ENCODE measurements at regions not wholly inside any gene's neighbourhood (a gene's known extent, or its start where the extent isn't known, plus 50 kb on each side); places are given as distances from the start of the nearest gene placed in this dataset.

DNA sequence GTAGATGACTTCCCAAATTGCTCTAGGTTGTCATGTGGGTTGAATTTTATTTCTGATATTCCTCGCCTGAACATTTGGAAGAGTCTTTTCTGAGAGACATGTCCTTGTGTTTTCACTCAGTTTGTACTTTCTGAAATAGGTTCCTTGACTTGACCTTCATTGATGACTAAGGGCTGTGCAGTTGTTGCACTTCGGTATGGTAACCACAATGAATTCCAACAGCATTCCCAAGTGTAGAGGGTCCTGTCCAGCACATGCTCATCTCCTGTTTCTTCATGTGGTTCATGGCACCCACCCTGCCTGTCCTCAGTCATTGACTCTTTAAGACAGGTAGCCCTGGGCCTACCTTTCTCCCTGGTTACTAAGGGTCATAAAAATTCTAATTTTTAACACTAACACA is 527.8 kb downstream of the MTRR start:
- no peak for DNase-seq

DNA sequence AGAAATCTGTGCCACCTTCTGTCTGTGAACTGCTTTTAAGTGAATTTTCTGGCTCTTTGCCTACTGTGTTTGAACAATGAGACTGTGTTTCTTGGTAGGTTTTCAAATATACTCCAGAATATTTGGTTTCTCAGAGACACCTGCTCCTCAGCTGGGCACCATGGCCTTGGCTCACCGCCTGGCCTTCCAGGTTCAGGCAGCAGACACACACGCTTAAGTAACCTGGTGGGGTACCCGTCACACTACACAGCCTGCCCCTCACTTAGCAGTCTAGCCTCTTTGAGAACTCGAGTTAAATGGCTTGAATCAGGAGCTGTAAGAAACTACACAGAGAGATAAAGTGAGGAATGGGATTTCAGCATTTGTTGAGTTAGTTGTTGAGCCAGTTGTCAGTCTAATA is 530.5 kb downstream of the MTRR start:
- DNase-seq, result no peak

DNA sequence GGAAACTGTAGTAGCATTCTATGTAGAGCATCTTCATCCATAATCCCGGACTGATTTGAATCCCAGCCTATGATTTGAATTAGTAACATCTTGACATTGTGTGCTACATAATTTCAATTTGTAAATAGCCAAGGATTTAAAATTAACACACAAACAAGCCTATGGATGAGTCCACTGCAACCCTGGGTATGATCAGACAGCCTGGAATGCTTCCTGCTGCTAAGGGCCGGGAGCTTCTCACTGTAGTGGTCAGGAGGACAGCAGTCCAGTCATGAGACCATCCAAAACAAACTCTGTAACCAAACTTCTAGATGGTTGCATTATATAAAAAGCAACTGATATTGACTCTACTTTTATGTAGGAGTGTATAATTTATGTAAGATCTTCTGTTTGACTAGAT is 539.3 kb downstream of the MTRR start:
- DNase-seq, result no peak

DNA sequence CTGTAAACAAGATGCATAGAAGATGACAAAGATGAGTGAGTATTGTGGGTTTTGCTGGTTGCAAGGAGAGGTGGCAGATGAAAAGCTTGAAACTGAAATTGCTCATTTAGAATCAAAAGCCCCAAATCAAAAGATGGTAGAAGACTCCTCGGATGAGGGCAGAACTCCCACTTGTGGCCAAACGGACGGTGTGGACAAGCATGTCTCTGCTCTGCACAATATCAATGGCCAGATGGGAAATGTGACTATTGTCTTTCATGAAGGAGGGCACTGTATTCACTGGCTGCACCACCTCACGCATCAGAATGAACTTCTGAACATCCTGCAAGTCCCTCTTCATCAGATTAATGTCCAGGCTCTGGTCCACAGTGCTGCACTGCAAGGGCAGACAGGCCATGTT is 541.7 kb downstream of the MTRR start:
- DNase-seq, result no peak

DNA sequence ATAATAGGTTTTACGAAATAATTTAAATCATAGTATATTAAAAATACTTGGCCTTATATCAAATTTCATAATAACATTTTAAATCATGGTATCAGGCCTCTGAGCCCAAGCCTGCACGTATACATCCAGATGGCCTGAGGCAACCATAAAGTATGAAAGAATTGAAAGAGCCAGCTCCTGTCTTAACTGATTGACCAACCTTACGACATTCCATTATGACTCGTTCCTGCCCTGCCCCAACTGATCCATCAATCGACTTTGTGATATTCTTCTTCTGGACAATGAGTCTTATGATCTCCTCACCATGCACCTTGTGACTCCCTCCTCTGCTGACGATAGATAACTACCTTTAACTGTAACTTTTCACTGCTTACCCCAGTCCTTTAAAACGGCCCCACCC is 545.0 kb downstream of the MTRR start:
- DNase-seq, result no peak

DNA sequence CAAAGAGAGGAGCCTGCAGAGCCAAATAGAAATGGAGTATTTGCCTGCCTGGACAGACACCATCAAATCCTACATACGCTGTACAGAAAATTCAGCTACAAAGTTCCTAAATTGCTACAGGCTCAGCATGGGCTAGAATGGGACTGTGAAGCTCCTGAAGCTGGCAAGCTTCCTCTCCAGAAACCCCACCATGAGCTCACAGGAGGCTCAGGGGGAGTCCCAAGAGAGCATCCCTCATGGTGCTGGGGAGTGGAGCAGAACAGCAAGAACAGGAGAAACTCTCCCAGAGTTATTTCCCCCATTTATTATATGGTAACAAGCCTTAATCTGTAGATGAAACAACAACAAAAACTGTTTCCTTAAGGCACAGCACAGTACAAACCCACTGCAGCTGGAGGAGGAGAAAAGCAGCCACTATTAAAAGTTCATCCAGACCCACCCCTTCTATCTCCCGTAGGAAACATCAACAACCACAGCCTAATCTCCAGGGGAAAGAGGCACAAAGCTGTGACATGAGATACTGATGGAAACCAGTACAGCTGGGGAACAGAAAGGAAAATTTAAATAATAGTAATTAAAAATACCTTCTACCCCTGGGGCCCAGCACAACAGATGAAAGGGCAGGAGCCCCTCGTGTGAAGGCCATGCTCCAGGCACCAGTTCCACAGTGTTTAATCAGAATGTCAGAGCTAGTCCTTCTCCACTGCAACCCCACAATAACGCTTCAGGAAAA is 548.5 kb downstream of the MTRR start:
- no peak for DNase-seq

DNA sequence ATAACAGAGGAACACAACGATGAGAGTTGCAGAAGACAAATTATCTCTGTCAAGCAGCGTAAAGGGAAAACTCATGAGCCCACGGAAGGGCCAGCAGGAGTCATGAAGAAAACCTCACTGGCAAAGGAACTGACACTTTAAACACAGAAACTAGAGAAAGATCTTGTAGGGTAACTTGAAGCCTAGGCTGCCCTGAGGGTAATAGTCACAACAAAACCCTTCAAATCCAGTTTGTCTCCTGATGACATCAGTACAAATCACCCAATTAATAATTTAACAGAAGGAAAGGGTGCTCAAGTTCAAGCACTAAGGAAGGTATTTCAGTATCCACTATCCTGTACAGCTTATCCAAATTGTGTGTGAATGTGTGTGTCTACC is 549.1 kb downstream of the MTRR start:
- no peak for DNase-seq

DNA sequence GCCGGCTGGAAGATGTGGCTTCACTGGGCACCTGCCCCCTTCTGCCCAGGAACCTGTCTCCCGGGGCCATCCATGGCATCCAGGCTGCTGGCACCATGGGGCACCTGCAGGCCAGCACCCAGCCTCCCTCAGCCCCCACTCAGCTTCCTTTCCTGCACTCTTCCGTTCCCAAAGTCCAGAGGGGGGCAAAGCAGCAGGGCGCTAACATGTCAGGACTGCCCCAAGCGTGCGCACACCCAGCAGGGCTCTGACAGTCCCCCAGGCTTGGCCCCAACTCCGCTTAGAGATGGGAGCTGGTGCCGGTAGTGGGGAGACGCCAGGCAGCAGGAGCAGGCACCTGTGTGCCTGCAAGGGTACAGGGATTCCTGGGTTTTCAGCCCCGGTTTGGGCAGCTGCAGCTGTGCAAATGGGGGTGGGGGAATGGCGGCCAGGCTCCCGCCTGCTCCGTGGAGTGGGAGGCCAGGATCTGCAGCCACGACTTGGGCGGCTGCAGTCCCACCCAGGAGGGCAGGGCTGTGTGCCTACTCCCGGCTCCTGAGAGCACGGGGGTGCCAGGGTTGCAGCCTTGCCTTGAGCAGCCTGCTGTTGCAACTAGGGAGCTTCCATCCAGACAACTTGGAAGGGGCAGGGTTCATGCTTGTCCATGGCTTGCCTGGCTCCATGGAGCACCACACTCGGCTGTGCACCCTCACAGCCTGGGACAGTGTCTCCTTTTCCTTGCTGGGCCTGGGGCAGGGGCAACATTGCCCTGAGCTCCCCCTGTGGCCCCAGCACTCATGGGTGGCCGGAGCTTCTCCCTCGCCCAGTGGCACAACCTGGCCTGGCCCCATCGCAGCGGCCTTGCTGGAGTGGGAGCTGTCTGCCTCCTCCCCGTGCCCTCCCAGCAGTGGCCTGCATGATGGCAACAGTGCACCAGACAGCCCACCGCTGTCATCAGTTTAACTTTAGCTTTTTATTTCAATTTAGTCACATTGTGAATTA is 561.1 kb downstream of the MTRR start:
- no peak for DNase-seq

DNA sequence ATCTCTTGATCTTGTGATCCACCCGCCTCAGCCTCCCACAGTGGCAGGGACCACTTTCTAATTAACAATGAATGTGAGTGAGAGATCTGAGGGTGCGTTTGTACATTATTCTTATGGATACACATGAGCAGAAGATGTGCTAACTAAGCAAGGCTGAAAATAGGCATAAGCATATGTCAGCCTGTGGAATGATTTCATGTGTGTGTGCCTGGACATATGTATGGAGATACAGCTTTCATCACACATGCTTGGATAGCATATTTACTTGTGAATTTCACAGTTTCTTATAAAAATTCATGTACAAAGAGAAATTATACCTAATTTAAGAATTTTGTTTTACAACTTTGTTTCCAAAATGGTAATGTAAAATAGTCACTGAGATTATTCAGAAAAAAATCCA is 565.6 kb downstream of the MTRR start:
- DNase-seq, result no peak

DNA sequence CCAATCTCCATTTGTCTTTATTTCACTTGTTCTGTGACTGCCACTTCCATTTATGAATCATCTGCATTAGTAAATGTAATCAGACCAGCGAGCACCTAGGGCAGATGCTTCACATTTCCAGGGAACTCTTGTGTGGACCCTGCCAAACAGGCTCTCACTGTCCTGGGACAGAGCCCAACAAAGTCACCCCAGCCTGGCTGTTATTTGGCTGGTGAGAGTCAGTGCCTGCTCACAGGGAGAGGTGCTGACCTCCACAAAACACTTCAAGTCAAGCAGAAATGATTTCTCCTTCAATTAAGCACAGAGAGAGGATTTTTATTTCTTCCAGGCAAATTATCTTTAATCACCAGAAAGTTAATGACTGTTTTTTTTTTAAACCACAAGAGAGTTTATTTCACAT is 568.0 kb downstream of the MTRR start:
- no peak for DNase-seq

DNA sequence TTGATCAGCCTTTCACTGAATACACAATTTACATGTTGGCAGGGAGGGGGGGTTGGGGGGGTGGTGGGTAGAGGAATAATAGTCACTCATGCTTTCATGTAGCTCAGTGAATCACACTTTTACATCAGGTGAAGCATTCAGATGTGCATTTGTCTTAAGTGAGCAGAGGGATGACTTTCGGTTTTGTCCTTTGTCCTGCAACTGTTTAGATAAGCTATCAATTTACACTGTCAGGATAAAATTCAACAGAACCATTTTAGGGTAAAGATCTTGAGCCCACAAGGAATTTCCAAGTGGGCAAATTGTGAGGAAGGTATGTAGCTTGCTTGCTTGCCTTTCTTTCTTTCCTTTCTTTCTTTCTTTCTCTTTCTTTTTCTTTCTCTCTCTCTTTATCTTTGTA is 576.2 kb downstream of the MTRR start:
- no peak for DNase-seq

DNA sequence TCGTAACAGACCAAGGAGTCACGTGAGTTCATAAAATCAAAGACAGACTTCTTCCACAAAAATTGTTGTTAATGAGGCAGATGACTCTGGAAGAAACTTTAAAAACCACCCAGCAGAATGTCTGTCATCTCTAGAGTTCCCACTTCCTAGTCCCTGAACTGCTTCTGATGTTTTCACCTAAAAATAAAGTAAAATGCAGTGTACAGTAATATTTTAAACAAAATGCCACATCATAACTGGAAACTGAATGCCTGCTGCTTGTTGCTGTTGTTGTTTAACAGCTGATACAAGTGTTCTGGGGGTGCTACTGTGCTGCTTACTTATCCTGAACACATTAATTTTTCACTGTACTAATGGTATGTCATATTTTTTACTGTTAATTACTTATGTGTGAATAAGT is 577.2 kb downstream of the MTRR start:
- no peak for DNase-seq

DNA sequence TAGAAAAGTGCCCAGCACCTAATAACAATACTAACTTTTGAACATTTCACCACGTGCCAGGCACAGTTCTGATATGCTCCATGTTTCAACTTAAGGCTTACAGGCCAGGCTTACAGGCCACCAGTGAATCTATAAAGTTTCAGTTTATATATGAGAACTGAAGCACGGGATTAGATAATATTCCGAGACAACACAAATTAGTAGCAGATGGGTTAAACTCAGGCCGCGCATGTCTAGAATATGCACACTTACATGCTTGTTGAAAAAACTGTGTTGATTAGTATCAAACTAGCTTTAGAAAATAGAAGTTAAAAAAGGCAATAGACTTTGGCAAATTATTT is 587.9 kb downstream of the MTRR start:
- no peak for DNase-seq

DNA sequence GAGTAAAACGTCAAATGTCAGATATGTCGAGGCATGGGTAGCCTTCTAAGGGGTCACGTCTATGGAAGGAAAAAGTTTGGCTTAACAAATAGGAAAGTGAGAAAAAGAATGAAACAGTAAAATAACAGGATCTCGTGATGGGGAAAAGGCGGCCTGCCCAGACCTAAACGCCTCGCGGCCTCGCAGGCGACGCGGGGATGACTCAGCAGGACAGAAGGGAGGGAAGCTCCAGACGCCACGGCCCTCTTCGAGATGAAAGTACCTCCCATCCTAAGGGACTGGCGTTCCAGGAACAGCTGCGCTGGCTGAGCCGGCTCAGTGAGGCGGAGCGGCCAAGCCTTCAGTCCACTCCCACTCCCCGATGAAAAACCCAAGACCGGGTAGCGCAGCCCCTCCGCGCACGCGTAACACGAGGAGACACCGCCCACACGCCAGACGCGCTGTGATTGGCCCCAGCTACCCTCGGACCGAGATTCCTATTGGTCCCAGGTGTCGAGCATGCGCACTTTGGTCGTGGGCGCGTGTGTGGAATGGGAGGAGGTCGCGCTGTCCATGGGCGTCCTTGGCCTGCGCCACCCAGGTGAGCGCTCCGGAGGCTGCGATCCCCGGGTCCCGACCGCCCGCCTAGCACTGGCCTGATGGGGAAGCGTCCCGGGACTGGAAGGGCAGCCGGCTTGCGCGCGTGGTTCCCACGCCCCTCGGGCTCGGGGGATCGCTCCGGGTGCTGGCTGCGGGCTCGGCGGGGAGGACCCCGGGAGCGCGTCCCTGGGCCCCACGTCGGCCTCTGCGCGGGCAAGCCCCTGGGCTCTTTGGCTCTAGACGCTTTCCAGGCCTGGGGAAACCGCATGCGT is 588.5 kb downstream of the MTRR start:
- peak; percentile 85 to 88 for DNase-seq

DNA sequence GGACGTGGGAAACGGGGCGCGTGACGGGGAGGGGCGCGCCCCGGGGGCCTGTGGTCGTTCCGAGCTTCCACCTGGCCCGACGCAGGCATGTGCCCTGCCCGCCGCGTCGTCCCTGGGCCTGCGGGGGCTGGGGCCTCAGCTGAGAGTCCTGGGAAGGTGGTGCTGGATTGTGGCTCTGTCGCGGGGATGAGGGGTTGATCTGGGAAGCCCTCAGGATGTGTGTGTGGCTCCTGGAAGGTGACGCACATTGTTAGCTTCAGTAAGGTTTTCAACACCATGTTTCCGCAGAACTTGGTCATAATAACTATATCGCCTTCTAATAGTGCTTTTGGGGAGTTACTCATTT is 589.1 kb downstream of the MTRR start:
- DNase-seq, result peak; percentile 3 to 7

DNA sequence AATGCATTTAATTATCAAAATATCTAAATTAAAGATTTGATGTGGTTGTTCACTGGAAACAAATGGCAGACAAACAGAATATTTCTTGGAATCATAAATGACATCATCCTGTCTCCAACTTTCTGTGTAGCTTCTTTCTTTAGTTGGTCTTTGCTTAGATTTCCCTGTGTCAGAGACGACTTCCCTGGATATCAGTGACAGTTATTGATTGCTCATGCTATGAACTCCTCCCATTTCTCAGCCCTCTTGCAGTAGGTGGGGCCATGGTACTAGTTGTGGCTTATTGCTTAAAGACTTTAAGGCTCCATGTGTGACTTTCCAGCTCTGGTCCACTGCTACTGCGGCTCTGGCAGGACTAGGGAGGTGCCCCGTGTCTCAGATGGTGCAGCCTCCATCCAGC is 592.6 kb downstream of the MTRR start:
- no peak for DNase-seq

DNA sequence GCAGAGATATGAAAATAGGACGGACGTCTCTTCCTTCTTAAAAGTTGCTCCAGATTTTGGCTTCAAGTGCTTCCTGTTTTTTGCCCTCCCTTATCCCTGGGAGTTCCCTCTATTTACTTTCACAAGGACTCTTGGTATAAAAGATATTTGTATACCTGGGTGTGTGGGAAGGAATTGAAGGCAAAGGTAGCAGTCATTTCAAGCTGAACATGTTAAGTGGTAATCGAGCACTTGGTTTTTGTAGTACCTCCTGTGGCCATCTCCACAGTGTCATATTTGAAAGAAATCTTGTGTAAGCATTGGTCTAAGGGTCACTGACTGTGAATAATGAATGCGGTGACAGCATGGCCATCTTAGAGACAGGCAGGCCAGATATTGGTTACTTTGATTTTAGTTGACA is 593.6 kb downstream of the MTRR start:
- no peak for DNase-seq

DNA sequence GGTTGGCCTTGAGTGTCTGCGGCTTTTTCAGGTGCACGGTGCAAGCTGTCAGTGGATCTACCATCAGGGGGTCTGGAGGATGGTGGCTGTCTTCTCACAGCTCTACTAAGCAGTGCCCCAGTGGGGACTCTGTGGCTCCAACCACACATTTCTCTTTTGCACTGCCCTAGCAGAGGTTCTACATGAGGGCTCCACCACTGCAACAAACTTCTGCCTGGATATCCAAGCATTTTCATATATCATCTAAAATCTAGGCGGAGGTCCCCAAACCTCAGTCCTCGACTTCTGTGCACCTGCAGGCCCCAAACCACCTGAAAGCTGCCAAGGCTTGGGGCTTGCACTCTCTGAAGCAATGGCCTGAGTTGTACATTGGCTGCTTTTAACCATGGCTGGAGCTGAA is 601.5 kb downstream of the MTRR start:
- no peak for DNase-seq

DNA sequence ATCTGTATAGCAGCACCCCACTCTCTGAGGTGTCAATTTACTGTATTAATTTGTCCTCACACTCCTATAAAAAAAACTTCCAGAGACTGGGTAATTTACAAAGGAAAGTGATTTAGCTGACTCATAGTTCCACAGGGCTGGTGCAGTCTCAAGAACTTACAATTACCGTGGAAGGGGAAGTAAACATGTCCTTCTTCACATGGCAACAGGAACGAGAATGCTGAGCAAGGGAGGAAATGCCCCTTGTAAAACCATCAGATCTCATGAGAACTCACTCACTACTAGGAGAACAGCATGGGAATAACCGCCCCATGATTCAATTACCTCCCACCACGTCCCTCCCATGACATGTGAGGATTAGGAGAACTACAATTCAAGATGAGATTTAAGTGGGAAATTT is 602.6 kb downstream of the MTRR start:
- no peak for DNase-seq

DNA sequence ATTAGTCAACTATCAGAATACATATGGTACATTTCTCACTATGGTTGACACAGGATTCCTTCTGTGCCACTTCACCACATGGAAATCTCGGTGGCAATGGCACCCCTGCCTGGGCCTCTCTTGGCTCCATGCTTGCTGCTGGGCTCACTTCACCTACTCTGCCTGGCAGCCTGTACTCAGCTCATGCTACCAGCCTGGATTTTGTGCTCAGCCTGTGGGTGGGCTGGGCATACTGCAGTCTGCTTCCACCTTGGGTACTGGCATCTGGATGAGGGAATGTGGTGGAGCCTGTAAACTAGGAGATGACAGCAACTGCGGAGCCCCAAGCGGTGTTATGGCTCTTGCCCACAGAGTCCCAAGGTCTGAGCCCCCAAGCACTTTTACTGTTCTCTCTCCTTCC is 604.1 kb downstream of the MTRR start:
- no peak for DNase-seq

DNA sequence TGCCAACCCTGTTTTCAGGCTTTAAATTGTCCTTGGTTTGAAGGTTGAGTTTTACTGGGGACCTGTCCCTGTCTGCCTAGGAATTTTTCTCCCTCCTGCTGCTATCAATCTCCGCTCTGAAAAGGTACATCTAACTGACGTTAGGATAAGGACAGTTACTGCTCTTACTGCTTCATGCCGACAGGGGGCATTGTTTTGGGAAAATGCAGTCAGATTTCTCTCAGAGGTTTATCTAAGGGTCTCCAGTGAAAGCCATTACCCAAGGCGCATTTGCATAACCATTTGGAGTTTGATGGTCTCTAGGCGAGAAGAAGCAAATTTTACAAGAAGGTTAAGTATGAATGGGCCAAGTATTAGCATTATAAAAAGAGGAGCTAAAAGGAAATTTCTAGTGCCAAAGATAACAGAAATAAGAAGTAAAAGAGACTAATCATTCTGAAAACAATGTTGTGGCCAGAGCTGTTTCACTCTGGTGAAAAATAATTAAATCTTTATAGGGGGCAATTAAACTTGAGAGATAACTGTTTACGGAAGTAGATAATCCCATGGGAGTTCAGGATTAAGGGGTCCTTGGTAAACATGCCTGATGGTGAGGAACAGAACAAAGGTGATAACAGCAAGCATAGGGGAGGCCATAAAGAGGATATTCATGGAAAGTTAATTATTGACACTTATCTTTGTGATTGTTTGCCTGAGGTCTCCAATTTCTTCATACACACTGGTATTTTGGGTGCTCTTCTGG is 605.0 kb downstream of the MTRR start:
- no peak for DNase-seq

DNA sequence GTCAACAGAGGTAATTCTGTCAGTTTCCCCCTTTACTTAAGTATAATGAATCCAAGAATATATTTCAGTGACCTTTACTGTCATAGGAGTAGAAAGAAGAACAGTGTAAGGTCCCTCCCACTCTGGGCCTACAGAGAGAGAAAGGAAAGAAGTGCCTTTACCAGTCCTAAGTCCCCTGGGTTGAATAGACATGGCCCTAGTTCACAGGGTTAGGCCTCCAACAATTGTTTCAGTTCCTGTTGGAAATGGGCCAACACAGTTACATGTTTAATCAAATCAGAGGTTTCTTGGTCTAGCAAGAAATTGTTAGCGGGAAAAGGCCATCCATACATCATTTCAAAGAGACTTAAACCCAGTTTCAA is 605.6 kb downstream of the MTRR start:
- no peak for DNase-seq

DNA sequence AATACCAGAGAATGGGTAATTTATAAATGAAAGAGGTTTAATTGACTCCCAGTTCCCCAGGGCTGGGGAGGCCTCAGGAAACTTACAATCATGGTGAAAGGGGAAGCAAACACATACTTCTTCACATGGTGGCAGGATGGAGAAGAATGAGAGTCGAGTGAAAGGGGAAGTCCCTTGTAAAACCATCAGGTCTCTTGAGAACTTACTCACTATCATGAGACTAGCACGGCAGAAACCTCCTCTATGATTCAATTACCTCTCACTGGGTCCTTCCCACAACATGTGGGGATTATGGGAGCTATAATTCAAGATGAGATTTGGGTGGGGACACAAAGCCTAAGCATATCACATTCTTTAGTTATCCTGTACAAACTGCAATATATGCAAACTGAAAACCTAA is 609.4 kb downstream of the MTRR start:
- DNase-seq, result no peak

All from activated CD4-positive, alpha-beta T cell treated with anti-CD3 and anti-CD28 coated beads, Interleukin-2, amount 50 U/mL, for 48 hours (primary cell).